SK-N-SH (cell line): ENCODE measurements at regions not wholly inside any gene's neighbourhood (a gene's known extent, or its start where the extent isn't known, plus 50 kb on each side); places are given as distances from the start of the nearest gene placed in this dataset.

Source experiments
- CTCF ChIP-seq: fragments of 200-600 bp; sonication (generic); IDR thresholded peaks from 2 replicates; pipeline ENCODE4 v1.6.1; 2017; ENCODE audit warnings: antibody characterized with exemption, mild to moderate bottlenecking, moderate library complexity
- FOXM1 ChIP-seq: IDR thresholded peaks from 2 replicates; pipeline ENCODE4 v1.4.0; 2012; ENCODE audit warnings: low read depth, mild to moderate bottlenecking
- MAX ChIP-seq: IDR thresholded peaks from 2 replicates; pipeline ENCODE4 v1.4.0; 2012; ENCODE audit warnings: low read depth
- NFIC ChIP-seq: IDR thresholded peaks from 2 replicates; pipeline ENCODE4 v1.4.0; 2012; ENCODE audit warnings: borderline replicate concordance
- RCOR1 ChIP-seq: fragments of 150-350 bp; IDR thresholded peaks from 2 replicates; pipeline ENCODE4 v1.6.1; 2017; ENCODE audit warnings: antibody characterized with exemption, low read length
- RFX5 ChIP-seq: IDR thresholded peaks from 2 replicates; pipeline ENCODE4 v1.6.1; 2012; ENCODE audit warnings: mild to moderate bottlenecking, improper control_type of control experiment, low read length
- SMC3 ChIP-seq: IDR thresholded peaks from 2 replicates; pipeline ENCODE4 v1.6.1; 2012; ENCODE audit warnings: low read depth, low read length, improper control_type of control experiment

GRCh38 chr7:110604885-110605284 lies 486.0 kb upstream of the LRRN3 start:
- TF ChIP-seq SMC3 (no peak), RCOR1 (0 out of 2 replicates have a peak, but pooled peaks have one; percentile 31), MAX (no peak), NFIC (no peak), FOXM1 (no peak), CTCF (no peak), RFX5 (no peak)
